Neural cell (in vitro differentiated cells): ENCODE measurements at regions not wholly inside any gene's neighbourhood (a gene's known extent, or its start where the extent isn't known, plus 50 kb on each side); places are given as distances from the start of the nearest gene placed in this dataset.

Source experiments
- H2AFZ ChIP-seq: fragments of 200-600, 300-800 bp; sonication (generic), shearing (Covaris generic); 2 replicates; pipeline ENCODE4 v1.6.0; 2014; ENCODE audit warnings: low read depth, mild to moderate bottlenecking, antibody characterized with exemption, low read length, moderate library complexity
- H3F3A ChIP-seq: fragments of 200-600 bp; shearing (Covaris generic); 2 replicates; pipeline ENCODE4 v1.6.1; 2016; ENCODE audit warnings: mild to moderate bottlenecking, moderate library complexity, mixed read lengths, antibody characterized with exemption, low read length; ENCODE audit not compliant: insufficient read depth, poor library complexity, severe bottlenecking
- H3K27ac ChIP-seq: fragments of 200-600, 300-800 bp; sonication (generic), shearing (Covaris generic); 2 replicates; pipeline ENCODE4 v1.5.1; 2014; ENCODE audit warnings: mild to moderate bottlenecking, low read length, moderate library complexity
- H3K27me3 ChIP-seq: fragments of 300-800, 200-600 bp; sonication (generic), shearing (Covaris generic); 2 replicates; pipeline ENCODE4 v1.6.0; 2014; ENCODE audit warnings: mild to moderate bottlenecking, low read depth, low read length, moderate library complexity; ENCODE audit not compliant: insufficient read depth
- H3K36me3 ChIP-seq: fragments of 300-800, 200-600 bp; sonication (generic), shearing (Covaris generic); 2 replicates; pipeline ENCODE4 v1.5.1; 2014; ENCODE audit warnings: mild to moderate bottlenecking, antibody characterized with exemption, low read length, moderate library complexity; ENCODE audit not compliant: insufficient read depth
- H3K4me2 ChIP-seq: fragments of 300-800, 200-600 bp; sonication (generic), shearing (Covaris generic); 2 replicates; pipeline ENCODE4 v1.6.0; 2014; ENCODE audit warnings: mild to moderate bottlenecking, low read length
- H3K4me3 ChIP-seq: fragments of 300-800, 200-600 bp; sonication (generic), shearing (Covaris generic); 2 replicates; pipeline ENCODE4 v1.5.1; 2014; ENCODE audit warnings: mild to moderate bottlenecking, low read length, moderate library complexity
- H3K79me2 ChIP-seq: fragments of 200-600 bp; shearing (Covaris generic); replicated peaks from 2 replicates; pipeline ENCODE4 v1.6.0; 2014; ENCODE audit warnings: mild to moderate bottlenecking, low read length, moderate library complexity; ENCODE audit not compliant: insufficient read depth
- H3K9ac ChIP-seq: fragments of 300-800, 200-600 bp; sonication (generic), shearing (Covaris generic); 2 replicates; pipeline ENCODE4 v1.6.1; 2016; ENCODE audit warnings: mild to moderate bottlenecking, low read length, mixed read lengths
- H3K9me2 ChIP-seq: fragments of 200-600 bp; shearing (Covaris generic); 2 replicates; pipeline ENCODE4 v1.6.1; 2016; ENCODE audit warnings: mild to moderate bottlenecking, low read length, mixed read lengths; ENCODE audit not compliant: insufficient read depth
- H3K9me3 ChIP-seq: fragments of 200-600, 300-800 bp; sonication (generic), shearing (Covaris generic); 2 replicates; pipeline ENCODE4 v1.6.1; 2016; ENCODE audit warnings: mild to moderate bottlenecking, mixed run types, low read length, moderate library complexity, mixed read lengths
- H4K20me1 ChIP-seq: fragments of 200-600 bp; shearing (Covaris generic); 2 replicates; pipeline ENCODE4 v1.6.1; 2016; ENCODE audit warnings: mild to moderate bottlenecking, mixed run types; ENCODE audit not compliant: insufficient read depth
- EP300 ChIP-seq: fragments of 450-650 bp; conservative IDR thresholded peaks from 2 replicates; pipeline ENCODE4 v1.6.1; 2014; ENCODE audit warnings: antibody characterized with exemption, mild to moderate bottlenecking, moderate library complexity; ENCODE audit not compliant: poor library complexity, severe bottlenecking
- EZH2 ChIP-seq: fragments of 200-600, 300-800 bp; shearing (Covaris generic), sonication (generic); IDR thresholded peaks from 2 replicates; pipeline ENCODE4 v1.6.1; 2014; ENCODE audit warnings: antibody characterized with exemption, low read length, borderline replicate concordance, mild to moderate bottlenecking; ENCODE audit not compliant: insufficient read depth, poor library complexity, severe bottlenecking
- MXI1 ChIP-seq: fragments of 450-650 bp; conservative IDR thresholded peaks from 2 replicates; pipeline ENCODE4 v1.6.1; 2014; ENCODE audit warnings: antibody characterized with exemption, mild to moderate bottlenecking; ENCODE audit not compliant: poor library complexity, severe bottlenecking
- POLR2AphosphoS5 ChIP-seq: IDR thresholded peaks from 2 replicates; pipeline ENCODE4 v1.6.1; 2012
- RAD21 ChIP-seq: fragments of 450-650 bp; conservative IDR thresholded peaks from 2 replicates; pipeline ENCODE4 v1.6.1; 2014; ENCODE audit warnings: antibody characterized with exemption, mild to moderate bottlenecking, moderate library complexity
- SMC3 ChIP-seq: fragments of 450-650 bp; conservative IDR thresholded peaks from 2 replicates; pipeline ENCODE4 v1.6.1; 2014; ENCODE audit warnings: antibody characterized with exemption, mild to moderate bottlenecking, moderate library complexity; ENCODE audit not compliant: poor library complexity
- TAF1 ChIP-seq: IDR thresholded peaks from 2 replicates; pipeline ENCODE4 v1.6.1; 2012; ENCODE audit warnings: low read depth
- TF ChIP-seq, protein P1 (sequence below): IDR thresholded peaks from 2 replicates; pipeline ENCODE4 v1.6.1; 2012; ENCODE audit warnings: borderline replicate concordance
- TF ChIP-seq, protein P2 (sequence below): fragments of 450-650 bp; IDR thresholded peaks from 2 replicates; pipeline ENCODE4 v1.5.1; 2014; ENCODE audit warnings: antibody characterized with exemption, mild to moderate bottlenecking, moderate library complexity; ENCODE audit not compliant: poor library complexity, severe bottlenecking

GRCh38 chr2:120563616-120564015 is 172.1 kb upstream of the GLI2 start:
- Histone ChIP-seq H3K9me2 (no peaks in the 10 kb centered on the region), H3K9ac (no peak overlapping the region), H3F3A (no peaks in the 10 kb centered on the region), H3K36me3 (no peaks in the 10 kb centered on the region), H3K27me3 (no peaks in the 10 kb centered on the region), H3K4me3 (no peak overlapping the region), H3K9me3 (no peaks in the 10 kb centered on the region), H2AFZ (no peak overlapping the region), H3K4me2 (no peak overlapping the region), H3K79me2 (no peaks in the 10 kb centered on the region), H3K27ac (no peak overlapping the region), H4K20me1 (no peaks in the 10 kb centered on the region)
- TF ChIP-seq TAF1: no peak
- no peak for TF ChIP-seq POLR2AphosphoS5
- TF ChIP-seq, protein P1, sequence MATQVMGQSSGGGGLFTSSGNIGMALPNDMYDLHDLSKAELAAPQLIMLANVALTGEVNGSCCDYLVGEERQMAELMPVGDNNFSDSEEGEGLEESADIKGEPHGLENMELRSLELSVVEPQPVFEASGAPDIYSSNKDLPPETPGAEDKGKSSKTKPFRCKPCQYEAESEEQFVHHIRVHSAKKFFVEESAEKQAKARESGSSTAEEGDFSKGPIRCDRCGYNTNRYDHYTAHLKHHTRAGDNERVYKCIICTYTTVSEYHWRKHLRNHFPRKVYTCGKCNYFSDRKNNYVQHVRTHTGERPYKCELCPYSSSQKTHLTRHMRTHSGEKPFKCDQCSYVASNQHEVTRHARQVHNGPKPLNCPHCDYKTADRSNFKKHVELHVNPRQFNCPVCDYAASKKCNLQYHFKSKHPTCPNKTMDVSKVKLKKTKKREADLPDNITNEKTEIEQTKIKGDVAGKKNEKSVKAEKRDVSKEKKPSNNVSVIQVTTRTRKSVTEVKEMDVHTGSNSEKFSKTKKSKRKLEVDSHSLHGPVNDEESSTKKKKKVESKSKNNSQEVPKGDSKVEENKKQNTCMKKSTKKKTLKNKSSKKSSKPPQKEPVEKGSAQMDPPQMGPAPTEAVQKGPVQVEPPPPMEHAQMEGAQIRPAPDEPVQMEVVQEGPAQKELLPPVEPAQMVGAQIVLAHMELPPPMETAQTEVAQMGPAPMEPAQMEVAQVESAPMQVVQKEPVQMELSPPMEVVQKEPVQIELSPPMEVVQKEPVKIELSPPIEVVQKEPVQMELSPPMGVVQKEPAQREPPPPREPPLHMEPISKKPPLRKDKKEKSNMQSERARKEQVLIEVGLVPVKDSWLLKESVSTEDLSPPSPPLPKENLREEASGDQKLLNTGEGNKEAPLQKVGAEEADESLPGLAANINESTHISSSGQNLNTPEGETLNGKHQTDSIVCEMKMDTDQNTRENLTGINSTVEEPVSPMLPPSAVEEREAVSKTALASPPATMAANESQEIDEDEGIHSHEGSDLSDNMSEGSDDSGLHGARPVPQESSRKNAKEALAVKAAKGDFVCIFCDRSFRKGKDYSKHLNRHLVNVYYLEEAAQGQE: no peak
- TF ChIP-seq, protein P2, sequence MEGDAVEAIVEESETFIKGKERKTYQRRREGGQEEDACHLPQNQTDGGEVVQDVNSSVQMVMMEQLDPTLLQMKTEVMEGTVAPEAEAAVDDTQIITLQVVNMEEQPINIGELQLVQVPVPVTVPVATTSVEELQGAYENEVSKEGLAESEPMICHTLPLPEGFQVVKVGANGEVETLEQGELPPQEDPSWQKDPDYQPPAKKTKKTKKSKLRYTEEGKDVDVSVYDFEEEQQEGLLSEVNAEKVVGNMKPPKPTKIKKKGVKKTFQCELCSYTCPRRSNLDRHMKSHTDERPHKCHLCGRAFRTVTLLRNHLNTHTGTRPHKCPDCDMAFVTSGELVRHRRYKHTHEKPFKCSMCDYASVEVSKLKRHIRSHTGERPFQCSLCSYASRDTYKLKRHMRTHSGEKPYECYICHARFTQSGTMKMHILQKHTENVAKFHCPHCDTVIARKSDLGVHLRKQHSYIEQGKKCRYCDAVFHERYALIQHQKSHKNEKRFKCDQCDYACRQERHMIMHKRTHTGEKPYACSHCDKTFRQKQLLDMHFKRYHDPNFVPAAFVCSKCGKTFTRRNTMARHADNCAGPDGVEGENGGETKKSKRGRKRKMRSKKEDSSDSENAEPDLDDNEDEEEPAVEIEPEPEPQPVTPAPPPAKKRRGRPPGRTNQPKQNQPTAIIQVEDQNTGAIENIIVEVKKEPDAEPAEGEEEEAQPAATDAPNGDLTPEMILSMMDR: no peak
- no peak for TF ChIP-seq EZH2
- no peak for TF ChIP-seq MXI1
- no peak for TF ChIP-seq SMC3
- no peak for TF ChIP-seq EP300
- no peak for TF ChIP-seq RAD21

GRCh38 chr2:120564213-120565094 is 171.2 kb upstream of the GLI2 start:
- Histone ChIP-seq H3K36me3 (no peaks in the 10 kb centered on the region), H3K27me3 (no peaks in the 10 kb centered on the region), H2AFZ (no peak overlapping the region), H3K9me2 (no peaks in the 10 kb centered on the region), H3K9ac (no peak overlapping the region), H3K9me3 (no peaks in the 10 kb centered on the region), H3K4me2 (no peak overlapping the region), H4K20me1 (no peaks in the 10 kb centered on the region), H3K4me3 (no peak overlapping the region), H3K27ac (no peak overlapping the region), H3K79me2 (no peaks in the 10 kb centered on the region), H3F3A (no peaks in the 10 kb centered on the region)
- TF ChIP-seq, protein P2: no peak
- TF ChIP-seq MXI1: no peak
- no peak for TF ChIP-seq POLR2AphosphoS5
- TF ChIP-seq TAF1: no peak
- no peak for TF ChIP-seq EZH2
- no peak for TF ChIP-seq EP300
- TF ChIP-seq, protein P1: no peak
- no peak for TF ChIP-seq SMC3
- TF ChIP-seq RAD21: no peak
